ENCODE measurements at regions not wholly inside any gene's neighbourhood (a gene's known extent, or its start where the extent isn't known, plus 50 kb on each side); places are given as distances from the start of the nearest gene placed in this dataset.

- no peak for DNase-seq (ENCODE audit: low spot score)
- POLR2A ChIA-PET (ENCODE audit: low non-redundant PET): no interaction called here
- H3K9me3 ChIP-seq (ENCODE audit: low read depth, low read length, poor library complexity, severe bottlenecking): no peaks in the 10 kb centered on the region
- TF ChIP-seq, protein P1, sequence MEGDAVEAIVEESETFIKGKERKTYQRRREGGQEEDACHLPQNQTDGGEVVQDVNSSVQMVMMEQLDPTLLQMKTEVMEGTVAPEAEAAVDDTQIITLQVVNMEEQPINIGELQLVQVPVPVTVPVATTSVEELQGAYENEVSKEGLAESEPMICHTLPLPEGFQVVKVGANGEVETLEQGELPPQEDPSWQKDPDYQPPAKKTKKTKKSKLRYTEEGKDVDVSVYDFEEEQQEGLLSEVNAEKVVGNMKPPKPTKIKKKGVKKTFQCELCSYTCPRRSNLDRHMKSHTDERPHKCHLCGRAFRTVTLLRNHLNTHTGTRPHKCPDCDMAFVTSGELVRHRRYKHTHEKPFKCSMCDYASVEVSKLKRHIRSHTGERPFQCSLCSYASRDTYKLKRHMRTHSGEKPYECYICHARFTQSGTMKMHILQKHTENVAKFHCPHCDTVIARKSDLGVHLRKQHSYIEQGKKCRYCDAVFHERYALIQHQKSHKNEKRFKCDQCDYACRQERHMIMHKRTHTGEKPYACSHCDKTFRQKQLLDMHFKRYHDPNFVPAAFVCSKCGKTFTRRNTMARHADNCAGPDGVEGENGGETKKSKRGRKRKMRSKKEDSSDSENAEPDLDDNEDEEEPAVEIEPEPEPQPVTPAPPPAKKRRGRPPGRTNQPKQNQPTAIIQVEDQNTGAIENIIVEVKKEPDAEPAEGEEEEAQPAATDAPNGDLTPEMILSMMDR (conservative IDR thresholded peaks at IDR 0.05; ENCODE audit: low read depth, low read length): no peak
- TF ChIP-seq EZH2 (IDR thresholded peaks at IDR 0.05; ENCODE audit: borderline replicate concordance, low read depth, low read length, poor library complexity, severe bottlenecking): no peak
- H3K27ac ChIP-seq (ENCODE audit: low read depth, low read length, poor library complexity, severe bottlenecking): no peak overlapping the region
- no TSS peak for BruUV-seq (replicated peaks)
- intact Hi-C loops (cut with micrococcal nuclease; ENCODE audit: unreplicated experiment): no loop called here
- H3K4me3 ChIP-seq (ENCODE audit: low read depth, low read length, poor library complexity, severe bottlenecking): no peak overlapping the region
- CTCF ChIA-PET: no interaction called here
- no peaks in the 10 kb centered on the region for H3K4me1 ChIP-seq (ENCODE audit: insufficient read depth, low read length, poor library complexity, severe bottlenecking)
- no peaks in the 10 kb centered on the region for H3K36me3 ChIP-seq (ENCODE audit: insufficient read depth, low read length, poor library complexity, severe bottlenecking)
- H3K27me3 ChIP-seq (replicated peaks; ENCODE audit: insufficient read depth, low read depth, low read length, poor library complexity): no peaks in the 10 kb centered on the region
Measured at GRCh38 chr3:147958754-147959153, 549.6 kb downstream of the ZIC1 start.

- BruUV-seq (replicated peaks): no TSS peak
- Histone ChIP-seq H3K4me1 (ENCODE audit: insufficient read depth, low read length, poor library complexity, severe bottlenecking) (no peaks in the 10 kb centered on the region), H3K4me3 (ENCODE audit: low read depth, low read length, poor library complexity, severe bottlenecking) (no peak overlapping the region), H3K36me3 (ENCODE audit: insufficient read depth, low read length, poor library complexity, severe bottlenecking) (no peaks in the 10 kb centered on the region), H3K9me3 (ENCODE audit: low read depth, low read length, poor library complexity, severe bottlenecking) (no peaks in the 10 kb centered on the region), H3K27me3 (replicated peaks; ENCODE audit: insufficient read depth, low read depth, low read length, poor library complexity) (no peaks in the 10 kb centered on the region), H3K27ac (ENCODE audit: low read depth, low read length, poor library complexity, severe bottlenecking) (no peak overlapping the region)
- intact Hi-C loops (cut with micrococcal nuclease; ENCODE audit: unreplicated experiment): no loop called here
- no peak for TF ChIP-seq EZH2 (IDR thresholded peaks at IDR 0.05; ENCODE audit: borderline replicate concordance, low read depth, low read length, poor library complexity, severe bottlenecking)
- TF ChIP-seq, protein P1 (conservative IDR thresholded peaks at IDR 0.05; ENCODE audit: low read depth, low read length): no peak
- DNase-seq (ENCODE audit: low spot score): no peak
- CTCF ChIA-PET: no interaction called here
- POLR2A ChIA-PET (ENCODE audit: low non-redundant PET): no interaction called here
Measured at GRCh38 chr3:147960786-147961185, 551.6 kb downstream of the ZIC1 start.

DNA sequence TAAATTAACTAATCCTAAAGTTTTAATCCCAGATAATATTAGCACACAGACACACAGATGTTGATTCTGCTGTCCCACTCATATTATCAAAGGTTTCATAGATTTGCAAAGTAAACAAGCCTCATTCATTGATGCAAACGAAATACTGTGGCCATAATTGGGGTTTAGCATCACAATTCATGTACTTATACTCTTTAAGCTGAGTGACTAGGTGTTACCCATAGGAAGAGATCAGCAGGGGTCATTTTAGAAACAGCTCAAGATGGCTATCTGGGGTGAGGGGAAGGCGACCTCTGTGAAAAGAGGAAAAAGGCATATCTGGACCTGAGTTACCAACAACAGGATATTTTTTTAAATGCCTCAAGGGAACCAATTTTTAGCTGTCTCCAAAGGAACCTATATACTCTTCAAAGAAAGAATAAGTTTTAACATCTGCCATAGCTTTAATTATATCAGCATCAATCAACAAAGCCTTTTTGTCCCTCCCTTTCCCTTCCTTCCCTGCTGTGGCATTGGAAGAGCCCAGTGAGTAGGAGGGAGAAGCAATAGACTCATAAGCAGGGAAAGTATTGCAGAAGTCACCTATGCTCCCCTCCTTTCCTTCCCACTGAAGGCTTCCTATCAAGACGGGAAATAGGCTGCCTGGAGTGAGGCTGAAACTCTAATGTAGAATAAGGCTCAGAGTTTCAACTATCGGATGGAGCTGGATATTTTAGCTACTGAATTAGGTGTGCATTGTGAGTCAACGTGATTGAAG lies 553.4 kb downstream of the ZIC1 start:
- POLR2A ChIA-PET (ENCODE audit: low non-redundant PET): interaction anchor here (0.6 kb wide), 1 partner anchor 9 kb away, joined by 4 read pairs; no protein-coding TSS in a partner anchor
- H3K4me1 ChIP-seq (ENCODE audit: insufficient read depth, low read length, poor library complexity, severe bottlenecking): no peaks in the 10 kb centered on the region
- H3K36me3 ChIP-seq (ENCODE audit: insufficient read depth, low read length, poor library complexity, severe bottlenecking): no peaks in the 10 kb centered on the region
- no peak for DNase-seq (ENCODE audit: low spot score)
- H3K4me3 ChIP-seq (ENCODE audit: low read depth, low read length, poor library complexity, severe bottlenecking): no peak overlapping the region
- intact Hi-C loops (cut with micrococcal nuclease; ENCODE audit: unreplicated experiment): no loop called here
- no peak overlapping the region for H3K27ac ChIP-seq (ENCODE audit: low read depth, low read length, poor library complexity, severe bottlenecking)
- no peaks in the 10 kb centered on the region for H3K27me3 ChIP-seq (replicated peaks; ENCODE audit: insufficient read depth, low read depth, low read length, poor library complexity)
- CTCF ChIA-PET: no interaction called here
- BruUV-seq (replicated peaks): no TSS peak
- no peak for TF ChIP-seq EZH2 (IDR thresholded peaks at IDR 0.05; ENCODE audit: borderline replicate concordance, low read depth, low read length, poor library complexity, severe bottlenecking)
- TF ChIP-seq, protein P1 (conservative IDR thresholded peaks at IDR 0.05; ENCODE audit: low read depth, low read length): no peak
- H3K9me3 ChIP-seq (ENCODE audit: low read depth, low read length, poor library complexity, severe bottlenecking): no peaks in the 10 kb centered on the region

Data from A673 (cell line).